ENCODE measurements at regions not wholly inside any gene's neighbourhood (a gene's known extent, or its start where the extent isn't known, plus 50 kb on each side); places are given as distances from the start of the nearest gene placed in this dataset.
A peak's percentile ranks its signal among the peaks of the same experiment; 100 is the strongest.

GRCh38 chr18:28651298-28651697, 474.4 kb upstream of the CDH2 start:
- no peak for TF ChIP-seq CTCF (IDR thresholded peaks at IDR 0.05; ENCODE audit: insufficient read depth, missing control alignments)
- DNase-seq (ENCODE audit: insufficient read length, low spot score) (no peak), FAIRE-seq (no peak)

- DNase-seq (ENCODE audit: insufficient read length, low spot score) (no peak), FAIRE-seq (no peak)
- TF ChIP-seq CTCF (IDR thresholded peaks at IDR 0.05; ENCODE audit: insufficient read depth, missing control alignments) = no peak
These were observed 473.9 kb upstream of the CDH2 start for GRCh38 chr18:28650860-28651259.

- DNase-seq (ENCODE audit: insufficient read length, low spot score) = no peak
- no peak for TF ChIP-seq CTCF (IDR thresholded peaks at IDR 0.05; ENCODE audit: insufficient read depth, missing control alignments)
- FAIRE-seq = peak; percentile 16
These were observed 471.0 kb upstream of the CDH2 start for GRCh38 chr18:28647961-28648360.

GRCh38 chr18:28637897-28638296, 461.0 kb upstream of the CDH2 start:
- no peak for TF ChIP-seq CTCF (IDR thresholded peaks at IDR 0.05; ENCODE audit: insufficient read depth, missing control alignments)
- FAIRE-seq = no peak
- DNase-seq (ENCODE audit: insufficient read length, low spot score) = no peak

- no peak for FAIRE-seq
- TF ChIP-seq CTCF (IDR thresholded peaks at IDR 0.05; ENCODE audit: insufficient read depth, missing control alignments) = no peak
- DNase-seq (ENCODE audit: insufficient read length, low spot score) = no peak
These were observed 458.6 kb upstream of the CDH2 start for GRCh38 chr18:28635530-28635929.

GRCh38 chr18:28626756-28627155, 449.8 kb upstream of the CDH2 start:
- FAIRE-seq = no peak
- TF ChIP-seq CTCF (IDR thresholded peaks at IDR 0.05; ENCODE audit: insufficient read depth, missing control alignments) = no peak
- DNase-seq (ENCODE audit: insufficient read length, low spot score) = no peak

- no peak for TF ChIP-seq CTCF (IDR thresholded peaks at IDR 0.05; ENCODE audit: insufficient read depth, missing control alignments)
- DNase-seq (ENCODE audit: insufficient read length, low spot score) = no peak
- no peak for FAIRE-seq
These were observed 431.1 kb upstream of the CDH2 start for GRCh38 chr18:28607991-28608390.

Data from D721Med (cell line).